ENCODE measurements at regions not wholly inside any gene's neighbourhood (a gene's known extent, or its start where the extent isn't known, plus 50 kb on each side); places are given as distances from the start of the nearest gene placed in this dataset.

DNA sequence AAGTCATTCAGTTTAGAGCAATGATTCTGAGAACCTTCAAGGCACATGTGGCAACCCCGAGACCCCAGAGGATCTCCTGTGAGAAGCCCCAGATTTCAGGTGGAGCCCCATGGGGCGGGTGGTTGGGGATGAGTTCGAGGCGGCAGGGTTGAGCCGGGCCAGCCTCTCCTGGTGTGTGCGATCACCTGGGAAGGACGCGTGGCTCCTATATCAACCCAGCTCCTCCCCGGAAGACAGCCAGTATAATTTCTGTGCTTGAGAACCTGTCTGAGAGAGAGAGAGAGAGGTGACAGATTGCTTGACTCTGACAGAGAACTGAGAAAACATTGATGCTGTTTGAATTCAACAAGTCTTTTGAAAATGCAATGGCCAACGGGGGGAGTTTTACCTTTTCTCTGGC is 89.0 kb downstream of the TEX29 start:
- TF ChIP-seq, protein P1, sequence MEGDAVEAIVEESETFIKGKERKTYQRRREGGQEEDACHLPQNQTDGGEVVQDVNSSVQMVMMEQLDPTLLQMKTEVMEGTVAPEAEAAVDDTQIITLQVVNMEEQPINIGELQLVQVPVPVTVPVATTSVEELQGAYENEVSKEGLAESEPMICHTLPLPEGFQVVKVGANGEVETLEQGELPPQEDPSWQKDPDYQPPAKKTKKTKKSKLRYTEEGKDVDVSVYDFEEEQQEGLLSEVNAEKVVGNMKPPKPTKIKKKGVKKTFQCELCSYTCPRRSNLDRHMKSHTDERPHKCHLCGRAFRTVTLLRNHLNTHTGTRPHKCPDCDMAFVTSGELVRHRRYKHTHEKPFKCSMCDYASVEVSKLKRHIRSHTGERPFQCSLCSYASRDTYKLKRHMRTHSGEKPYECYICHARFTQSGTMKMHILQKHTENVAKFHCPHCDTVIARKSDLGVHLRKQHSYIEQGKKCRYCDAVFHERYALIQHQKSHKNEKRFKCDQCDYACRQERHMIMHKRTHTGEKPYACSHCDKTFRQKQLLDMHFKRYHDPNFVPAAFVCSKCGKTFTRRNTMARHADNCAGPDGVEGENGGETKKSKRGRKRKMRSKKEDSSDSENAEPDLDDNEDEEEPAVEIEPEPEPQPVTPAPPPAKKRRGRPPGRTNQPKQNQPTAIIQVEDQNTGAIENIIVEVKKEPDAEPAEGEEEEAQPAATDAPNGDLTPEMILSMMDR (IDR thresholded peaks at IDR 0.05; ENCODE audit: low read depth, low read length): no peak
- H3K27ac ChIP-seq: no peak overlapping the region
- no peaks in the 10 kb centered on the region for H3K36me3 ChIP-seq
- H3K4me1 ChIP-seq (ENCODE audit: low read depth): no peaks in the 10 kb centered on the region
- no peak for DNase-seq (ENCODE audit: low read depth in 1 of 2, low spot score in 1 of 2)
- peaks cover 28% of the 10 kb centered on the region for H3K27me3 ChIP-seq
- no peak overlapping the region for H3K4me3 ChIP-seq
- H3K9me3 ChIP-seq (ENCODE audit: low read depth): no peaks in the 10 kb centered on the region

DNA sequence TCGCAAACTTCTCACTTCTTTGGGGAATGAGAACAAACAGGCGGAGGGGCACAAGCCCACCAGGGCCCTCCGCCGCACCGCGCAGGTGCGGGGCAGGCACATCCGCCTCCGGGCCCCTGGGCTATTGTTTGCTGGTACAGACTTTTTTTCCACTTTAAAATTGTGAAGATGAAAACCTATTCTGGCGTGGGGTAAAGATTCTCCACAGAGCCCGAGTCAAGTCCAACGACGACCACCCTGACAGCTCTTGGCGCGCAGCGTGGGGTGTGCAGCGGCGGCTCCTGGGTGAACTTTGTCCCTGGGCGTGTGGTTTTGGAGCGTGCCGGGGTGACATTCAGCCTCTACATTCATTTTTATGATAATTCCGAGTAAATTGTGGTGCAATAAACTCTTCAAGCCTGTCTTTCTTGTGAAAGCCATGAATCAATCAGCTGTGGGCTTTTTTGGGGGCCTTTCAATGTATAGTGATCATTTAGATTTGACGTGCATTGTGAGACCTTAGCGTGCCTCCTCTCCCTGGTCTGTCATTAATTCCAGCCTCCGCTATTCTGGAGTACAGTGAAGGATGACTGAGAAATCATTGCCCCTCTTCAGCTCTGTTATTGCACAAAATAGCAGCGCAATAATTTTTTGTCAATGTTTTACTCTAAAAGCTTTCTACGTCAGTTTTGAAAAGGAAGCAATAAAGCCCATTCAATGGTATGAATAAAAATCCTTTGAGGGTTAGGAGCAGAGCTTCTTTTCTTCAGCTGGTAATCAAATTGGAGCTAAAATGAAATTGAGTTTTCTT is 90.0 kb downstream of the TEX29 start:
- Histone ChIP-seq H3K4me3 (no peak overlapping the region), H3K27ac (no peak overlapping the region), H3K27me3 (peaks cover 28% of the 10 kb centered on the region), H3K4me1 (ENCODE audit: low read depth) (no peaks in the 10 kb centered on the region), H3K36me3 (no peaks in the 10 kb centered on the region), H3K9me3 (ENCODE audit: low read depth) (no peaks in the 10 kb centered on the region)
- DNase-seq (ENCODE audit: low read depth in 1 of 2, low spot score in 1 of 2): no peak
- TF ChIP-seq, protein P1 (IDR thresholded peaks at IDR 0.05; ENCODE audit: low read depth, low read length): no peak

DNA sequence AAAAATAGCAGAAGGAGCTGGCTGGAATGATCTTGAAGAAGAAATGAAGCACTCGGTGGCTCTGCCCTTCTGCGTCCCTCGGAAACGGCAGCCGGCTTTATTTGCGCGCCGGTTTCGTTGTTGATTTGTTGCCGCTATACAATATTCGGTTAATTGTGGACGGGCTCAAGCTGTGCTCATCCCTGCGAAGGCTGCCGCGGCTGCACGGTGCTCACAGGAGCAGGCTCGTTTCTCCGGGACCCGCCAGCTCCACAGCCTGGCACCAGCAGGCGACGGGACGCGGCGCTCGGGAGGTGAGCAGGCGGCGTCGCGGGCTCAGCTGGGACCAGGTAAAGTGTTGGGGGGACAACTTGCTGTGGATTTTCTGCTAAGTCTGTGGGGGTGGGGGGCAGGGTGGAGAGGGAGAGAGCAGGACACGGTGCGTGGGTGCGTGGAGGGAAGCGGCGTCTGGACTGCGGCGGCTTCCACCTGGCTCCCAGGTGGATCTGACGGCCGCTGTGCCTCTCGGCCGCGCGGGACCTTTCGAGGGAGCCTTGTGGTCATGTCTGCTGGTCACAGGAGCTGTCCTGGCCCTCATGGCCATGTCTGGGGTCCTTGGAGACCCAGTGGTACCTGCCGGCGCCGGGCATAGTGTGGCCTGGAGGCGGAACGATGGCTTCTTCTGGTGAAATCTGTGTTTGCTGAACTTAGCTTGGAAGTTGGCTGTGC is 90.9 kb downstream of the TEX29 start:
- no peaks in the 10 kb centered on the region for H3K4me1 ChIP-seq (ENCODE audit: low read depth)
- TF ChIP-seq, protein P1 (IDR thresholded peaks at IDR 0.05; ENCODE audit: low read depth, low read length): no peak
- no peak for DNase-seq (ENCODE audit: low read depth in 1 of 2, low spot score in 1 of 2)
- H3K27me3 ChIP-seq: peaks cover 28% of the 10 kb centered on the region
- H3K9me3 ChIP-seq (ENCODE audit: low read depth): no peaks in the 10 kb centered on the region
- H3K36me3 ChIP-seq: no peaks in the 10 kb centered on the region
- H3K4me3 ChIP-seq: no peak overlapping the region
- H3K27ac ChIP-seq: no peak overlapping the region

DNA sequence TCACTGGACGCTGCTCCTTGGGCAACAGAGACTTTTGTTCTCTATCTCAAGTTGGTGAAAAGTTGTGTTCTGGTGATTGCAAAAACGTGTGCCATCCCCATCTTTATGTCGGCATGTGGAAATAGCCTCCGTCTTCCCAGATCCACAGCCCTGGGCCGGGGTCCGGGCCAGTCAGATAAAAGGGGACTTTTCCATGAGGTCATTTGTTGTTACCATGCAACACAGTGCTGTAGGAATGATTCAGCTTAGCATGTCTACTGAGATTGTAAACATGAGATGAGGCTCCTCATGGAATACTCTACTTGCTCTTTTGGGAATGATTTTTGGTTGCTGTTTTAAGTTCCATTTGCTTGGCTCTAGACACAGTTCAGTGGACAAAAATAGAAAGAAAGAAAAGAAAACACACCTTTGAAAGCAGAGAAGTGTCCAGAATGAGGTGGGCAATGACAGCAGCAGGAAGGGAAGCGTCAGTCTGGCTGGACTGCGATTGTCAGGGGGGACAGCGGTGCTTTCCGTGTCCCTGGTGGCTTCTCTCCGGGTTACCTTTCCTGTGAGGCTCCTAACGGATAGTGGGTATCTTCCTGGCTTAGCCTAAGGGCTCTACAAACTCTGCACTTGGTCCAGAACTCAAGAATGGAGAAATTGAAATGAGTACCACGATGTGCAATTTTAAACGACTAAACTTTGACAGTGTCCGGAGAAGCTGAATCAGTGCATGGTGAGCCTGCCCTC is 91.6 kb downstream of the TEX29 start:
- Histone ChIP-seq H3K36me3 (no peaks in the 10 kb centered on the region), H3K4me3 (no peak overlapping the region), H3K27ac (no peak overlapping the region), H3K27me3 (peaks cover 28% of the 10 kb centered on the region), H3K9me3 (ENCODE audit: low read depth) (no peaks in the 10 kb centered on the region), H3K4me1 (ENCODE audit: low read depth) (no peaks in the 10 kb centered on the region)
- DNase-seq (ENCODE audit: low read depth in 1 of 2, low spot score in 1 of 2): no peak
- TF ChIP-seq, protein P1 (IDR thresholded peaks at IDR 0.05; ENCODE audit: low read depth, low read length): no peak

DNA sequence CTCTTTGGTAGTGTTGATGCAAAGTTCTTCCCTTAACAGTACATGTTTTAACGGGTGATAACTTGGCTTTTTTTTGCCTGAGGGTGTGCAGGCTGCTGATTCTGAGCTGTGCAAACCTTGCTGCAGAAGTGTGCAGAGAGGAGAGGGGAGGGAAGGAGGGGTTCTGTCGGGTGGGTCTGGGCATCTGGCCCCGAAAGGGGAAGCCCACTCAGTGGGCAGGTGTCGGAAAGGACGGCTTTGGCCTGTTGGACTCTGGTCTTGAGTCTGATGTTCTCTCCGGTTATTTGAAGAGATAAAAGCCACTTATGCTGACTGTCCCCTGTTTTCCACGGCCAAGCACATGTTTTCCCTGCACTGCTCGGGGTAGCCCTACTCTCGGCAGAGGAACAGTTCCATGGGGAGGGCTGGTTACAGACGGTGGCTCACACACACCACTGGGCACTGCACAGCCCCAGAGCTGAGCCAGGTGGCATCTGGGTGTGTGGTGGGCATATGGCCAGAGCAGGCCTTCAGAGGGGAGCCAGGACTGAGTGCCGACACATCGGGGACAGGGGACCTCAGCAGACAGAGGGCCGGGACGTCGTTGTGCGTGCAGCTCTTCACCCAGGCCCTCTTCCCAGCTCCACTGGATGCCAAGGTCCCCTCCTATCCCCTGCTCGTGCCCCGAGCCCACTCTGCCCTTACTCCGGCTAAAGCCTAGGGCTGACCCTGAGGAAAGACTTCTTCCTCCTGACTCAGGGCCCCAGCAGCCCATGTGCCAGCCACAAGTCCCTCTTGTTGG is 93.2 kb downstream of the TEX29 start:
- peaks cover 28% of the 10 kb centered on the region for H3K27me3 ChIP-seq
- TF ChIP-seq, protein P1 (IDR thresholded peaks at IDR 0.05; ENCODE audit: low read depth, low read length): no peak

More for the DNA sequence above, 93.2 kb downstream of the TEX29 start:
- Histone ChIP-seq H3K36me3 (no peaks in the 10 kb centered on the region), H3K9me3 (ENCODE audit: low read depth) (no peaks in the 10 kb centered on the region), H3K27ac (no peak overlapping the region), H3K4me1 (ENCODE audit: low read depth) (no peaks in the 10 kb centered on the region), H3K4me3 (no peak overlapping the region)
- DNase-seq (ENCODE audit: low read depth in 1 of 2, low spot score in 1 of 2): no peak

All from cardiac muscle cell (in vitro differentiated cells and primary cell).